ENCODE measurements at regions not wholly inside any gene's neighbourhood (a gene's known extent, or its start where the extent isn't known, plus 50 kb on each side); places are given as distances from the start of the nearest gene placed in this dataset.
A peak's percentile ranks its signal among the peaks of the same experiment; 100 is the strongest.
"Not testable (repeated sequence)": the region's sequence is repeated elsewhere in the genome, so short reads cannot be mapped to it uniquely, and the experiment has no call there.

DNA sequence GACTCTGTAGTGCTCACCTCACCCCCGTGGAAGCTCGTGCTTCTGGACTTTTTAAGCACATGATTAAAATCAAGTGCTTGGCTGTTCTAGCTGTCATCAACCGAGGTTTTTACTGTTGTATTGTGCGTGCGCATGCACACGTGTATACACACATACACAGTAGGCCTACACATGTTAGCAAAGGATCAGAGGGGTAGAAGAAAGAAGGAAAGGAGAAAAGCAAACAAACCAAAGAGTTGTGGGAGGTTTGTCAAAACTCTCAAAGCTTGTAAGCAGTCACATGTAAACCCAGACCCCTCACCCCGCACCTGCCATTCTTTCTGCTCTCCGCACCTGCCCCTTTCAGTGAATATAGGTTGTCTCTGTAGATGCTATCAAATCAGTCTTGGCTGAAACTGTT lies 311.8 kb downstream of the HS3ST1 start:
- no peak for DNase-seq

DNA sequence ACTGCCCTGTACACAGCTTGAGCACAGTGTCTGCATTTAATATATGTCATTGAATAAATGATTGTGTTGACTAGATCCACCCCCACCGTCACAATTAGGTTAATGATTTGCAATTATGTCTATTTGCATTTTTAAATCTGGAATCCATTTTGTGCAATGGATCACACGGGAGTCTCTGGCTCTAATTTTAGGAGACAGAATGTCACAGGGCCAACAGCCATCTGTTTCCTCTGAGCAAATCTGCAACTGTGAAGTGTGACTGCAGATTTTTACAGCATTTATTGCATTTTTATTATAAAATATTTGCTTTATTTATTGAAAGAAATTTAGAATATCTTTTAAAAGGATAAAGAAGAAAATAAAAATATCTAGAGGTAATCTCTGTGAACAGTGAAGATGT lies 316.8 kb downstream of the HS3ST1 start:
- DNase-seq, result no peak

DNA sequence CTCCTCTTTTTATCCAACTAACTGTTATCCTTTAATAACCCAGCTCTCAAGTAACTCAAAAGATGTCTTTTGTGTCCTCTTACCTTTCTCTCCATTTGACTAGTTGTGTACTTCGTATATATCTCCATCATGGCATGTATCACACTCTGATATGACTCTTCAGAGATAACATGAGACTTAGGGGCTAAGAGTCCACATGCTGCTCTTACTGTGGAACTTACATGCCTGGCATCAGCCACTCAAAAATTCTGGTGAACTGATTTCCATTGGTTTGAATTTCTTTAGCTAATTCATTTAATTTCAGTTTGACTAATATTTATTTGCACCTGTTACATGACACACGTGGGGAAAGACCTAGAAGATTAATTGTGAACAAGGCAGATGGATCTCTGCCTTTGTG lies 317.3 kb downstream of the HS3ST1 start:
- DNase-seq, result no peak

DNA sequence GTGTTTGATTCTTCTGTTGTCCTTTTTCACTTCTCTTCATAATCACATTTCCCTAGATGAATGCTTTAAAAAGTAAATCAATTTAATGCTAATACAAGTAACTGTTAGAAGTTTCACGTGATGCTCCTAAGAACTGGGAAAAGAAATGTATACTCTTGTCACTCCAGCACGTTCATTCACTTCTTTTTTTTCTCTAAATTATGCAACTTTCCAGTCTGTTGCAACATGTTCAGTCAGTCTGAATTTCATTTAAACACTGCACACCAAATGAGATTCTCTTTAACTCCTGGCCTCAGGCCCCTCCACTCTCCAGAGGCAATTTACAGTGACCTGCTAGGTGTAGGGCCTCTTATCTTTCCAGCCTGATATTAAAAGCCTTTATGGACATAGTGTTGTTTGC lies 321.9 kb downstream of the HS3ST1 start:
- DNase-seq, result peak; percentile 65

DNA sequence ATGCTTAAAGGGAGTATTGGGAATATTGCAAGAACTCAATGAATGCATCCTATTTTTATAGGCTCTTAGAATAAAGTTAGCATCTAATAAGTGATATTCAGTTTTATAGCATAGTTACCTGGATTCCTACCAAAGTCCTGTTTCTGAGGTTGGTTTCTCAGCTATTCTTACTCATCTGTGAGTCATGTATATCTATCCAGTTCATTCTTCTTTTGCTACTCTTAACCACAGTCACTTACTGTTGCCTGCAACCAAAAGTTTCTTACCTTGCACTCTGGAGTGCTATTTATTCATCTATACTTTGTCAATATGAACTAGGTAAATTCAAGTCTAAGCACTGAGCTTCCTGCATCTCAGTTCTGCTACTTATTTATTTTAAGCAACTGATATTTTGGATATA lies 322.5 kb downstream of the HS3ST1 start:
- no peak for DNase-seq

DNA sequence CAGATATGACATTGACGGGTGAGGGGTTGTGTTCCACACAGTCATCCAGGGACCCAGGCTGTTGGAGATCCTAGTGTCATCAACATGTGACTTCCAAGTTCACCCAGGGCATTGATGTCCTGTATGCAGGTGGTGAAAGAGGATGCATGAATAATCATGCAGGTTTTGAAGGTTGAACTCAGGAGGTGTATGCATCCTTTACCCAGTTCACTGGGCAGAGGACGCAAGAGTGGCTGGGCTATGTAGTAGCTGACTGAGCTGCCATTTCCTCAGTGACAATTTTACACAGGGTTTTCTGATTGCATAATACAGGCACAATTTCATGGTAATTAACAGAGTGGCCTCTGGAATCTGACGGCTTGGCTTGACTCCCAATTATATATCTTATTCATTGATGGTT lies 323.0 kb downstream of the HS3ST1 start:
- DNase-seq, result no peak

DNA sequence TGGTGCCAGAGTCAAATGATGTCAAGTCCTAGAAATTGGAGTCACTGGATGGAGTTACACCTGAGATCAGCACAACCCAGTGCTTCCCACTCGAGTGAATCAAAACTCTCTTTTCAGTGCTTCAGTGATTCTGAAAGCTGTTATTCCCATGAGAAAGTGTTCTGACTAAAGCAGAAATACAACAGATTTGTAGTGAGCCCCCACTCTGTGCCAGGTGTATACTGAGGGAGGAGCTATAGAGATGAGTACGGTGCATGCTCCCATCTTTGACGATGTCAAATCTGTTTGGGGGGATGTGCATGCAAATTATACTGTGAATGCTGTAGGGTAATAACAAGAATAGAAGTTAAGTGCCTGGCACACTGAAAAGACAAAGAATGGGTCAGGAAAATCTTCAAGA lies 330.2 kb downstream of the HS3ST1 start:
- DNase-seq, result no peak

DNA sequence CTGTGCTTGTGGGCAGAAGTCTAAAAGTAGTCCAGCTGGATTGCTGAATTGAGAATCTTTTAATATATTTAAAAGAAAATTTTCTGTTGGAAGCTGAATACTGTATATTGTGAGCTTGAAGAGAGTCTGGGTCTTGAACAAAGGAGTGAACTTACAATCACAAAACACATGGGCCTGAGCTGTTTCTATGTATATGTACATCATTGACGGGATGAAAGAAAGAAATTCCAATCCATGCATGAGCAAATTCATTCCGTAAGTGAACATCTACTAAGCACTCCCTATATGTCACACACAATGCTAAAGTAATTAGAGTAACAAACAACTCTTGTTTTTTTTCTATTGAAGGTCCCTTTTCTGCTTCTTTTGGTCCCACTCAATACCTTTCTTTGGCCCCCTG lies 331.0 kb downstream of the HS3ST1 start:
- no peak for DNase-seq

DNA sequence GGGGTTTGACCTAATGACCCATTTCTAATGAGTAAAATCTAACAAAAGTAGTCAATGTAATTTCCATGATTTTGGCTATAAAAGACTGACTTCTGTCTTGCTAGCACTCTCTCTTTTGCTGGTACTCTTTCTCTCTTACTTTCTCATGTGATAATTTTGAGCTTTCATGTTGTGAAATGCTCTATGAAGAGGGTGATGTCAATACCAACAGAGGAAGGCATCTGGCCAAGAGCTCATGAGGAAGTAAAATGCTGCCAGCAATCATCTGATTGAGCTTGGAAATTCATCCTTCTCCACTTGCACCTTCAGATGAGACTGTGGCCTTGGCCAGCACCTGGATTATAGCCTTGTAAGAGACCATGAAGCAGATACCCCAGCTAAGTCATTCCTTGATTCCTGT lies 347.7 kb downstream of the HS3ST1 start:
- peak; percentile 57 for DNase-seq

DNA sequence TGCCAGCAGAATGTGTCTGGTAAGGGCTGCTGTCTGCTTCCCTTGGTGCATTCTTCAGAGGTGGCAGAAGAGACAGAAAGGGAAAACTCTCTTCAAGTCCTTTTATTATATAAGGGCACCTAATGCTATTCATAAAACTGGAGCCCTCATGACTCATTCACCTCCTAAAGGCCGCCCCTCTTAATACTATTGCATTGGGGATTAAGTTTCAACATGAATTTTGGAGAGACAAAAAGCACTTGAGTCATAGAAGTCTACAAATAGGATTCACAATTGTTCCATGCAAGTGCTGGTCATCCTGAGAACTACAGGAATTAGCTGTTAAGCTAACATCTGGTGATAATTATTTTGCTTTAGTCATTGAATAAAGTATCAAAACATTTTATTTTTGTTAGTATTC lies 349.5 kb downstream of the HS3ST1 start:
- DNase-seq, result no peak

DNA sequence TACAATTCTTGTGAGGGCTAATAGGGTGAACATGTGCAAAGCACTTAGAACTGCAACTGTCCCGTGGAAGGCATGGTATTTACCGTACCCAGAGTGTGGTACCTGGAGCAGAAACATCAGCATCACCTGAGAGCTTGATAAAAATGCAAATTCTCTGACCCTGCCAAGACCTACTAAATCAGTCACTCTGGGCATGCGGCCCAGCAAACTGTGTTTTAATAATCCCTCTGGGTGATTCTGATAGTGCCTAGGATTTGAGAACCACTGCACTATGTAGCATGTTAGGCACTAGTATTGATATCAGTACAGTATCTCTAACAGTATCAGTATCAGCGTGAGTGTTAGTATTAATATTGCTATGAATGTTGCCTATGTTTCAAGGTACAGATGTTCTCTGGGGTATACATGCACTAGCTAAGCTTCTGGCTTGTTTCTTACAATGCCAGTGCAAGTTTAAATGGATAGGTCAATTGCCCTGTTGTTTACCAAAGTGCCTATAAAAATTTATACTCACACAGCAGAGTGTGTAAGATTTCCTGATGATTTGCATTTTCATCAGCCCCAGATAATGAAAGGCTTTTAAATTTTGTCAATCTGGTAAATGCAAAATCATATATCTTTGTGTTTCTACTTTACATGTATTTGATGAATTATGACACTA lies 354.0 kb downstream of the HS3ST1 start:
- DNase-seq, result no peak

DNA sequence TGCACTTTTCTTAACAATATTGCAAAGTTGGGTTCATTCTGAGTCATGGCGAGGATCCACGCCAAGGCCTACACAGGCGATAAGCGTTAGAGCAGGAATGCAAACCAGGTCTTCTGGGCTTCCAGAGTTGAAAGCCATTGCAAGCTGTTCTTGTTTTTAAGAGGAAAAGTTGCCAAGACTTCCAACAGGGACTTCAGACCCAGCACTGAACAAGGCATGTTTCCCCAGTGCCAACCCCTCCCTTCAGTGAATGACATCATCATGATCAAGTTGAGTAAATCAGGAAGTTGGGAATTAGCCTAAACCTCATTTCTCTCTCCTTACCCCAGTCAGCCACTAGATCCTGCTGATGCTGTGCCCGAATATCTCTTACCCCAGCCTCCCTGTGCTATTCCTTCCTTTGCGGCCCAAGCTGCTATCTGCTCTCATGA lies 355.1 kb downstream of the HS3ST1 start:
- DNase-seq, result peak; percentile 54

DNA sequence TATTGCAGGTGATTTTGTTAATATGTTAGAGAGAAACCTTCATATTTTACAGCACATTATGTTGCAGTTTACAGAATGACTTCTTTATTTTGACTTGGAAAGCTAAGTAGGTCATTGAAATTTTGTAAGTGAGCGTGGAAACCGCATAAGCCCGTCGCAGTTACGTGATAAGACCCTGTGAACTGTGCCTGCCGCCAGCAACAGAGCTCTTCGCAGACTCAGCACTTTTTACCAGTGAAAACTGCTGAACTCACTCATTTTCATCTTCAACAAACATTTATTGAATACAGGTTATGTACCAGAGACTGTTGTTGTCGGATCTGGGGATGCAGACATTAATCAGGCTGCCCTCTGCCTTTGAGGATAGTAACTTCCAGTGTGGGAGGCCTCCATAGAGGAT lies 355.7 kb downstream of the HS3ST1 start:
- no peak for DNase-seq

DNA sequence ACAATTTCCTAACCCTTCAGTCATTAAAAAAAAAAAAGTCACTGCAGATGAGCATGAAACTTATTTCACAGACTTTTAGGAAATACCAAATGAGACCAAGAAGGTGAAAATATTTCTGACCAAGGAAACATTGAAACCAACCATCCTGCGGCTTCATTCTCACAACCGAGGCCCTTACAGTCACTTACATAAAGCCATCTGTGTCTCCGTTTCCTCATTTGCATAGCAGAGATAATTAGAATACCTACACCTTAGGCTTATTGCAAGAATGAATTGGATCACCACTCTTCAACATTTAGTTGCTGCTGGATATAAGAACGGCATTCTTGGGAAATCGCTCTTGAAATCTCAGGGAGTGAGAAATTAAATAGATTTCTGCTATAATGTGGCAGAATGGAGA lies 356.2 kb downstream of the HS3ST1 start:
- no peak for DNase-seq

DNA sequence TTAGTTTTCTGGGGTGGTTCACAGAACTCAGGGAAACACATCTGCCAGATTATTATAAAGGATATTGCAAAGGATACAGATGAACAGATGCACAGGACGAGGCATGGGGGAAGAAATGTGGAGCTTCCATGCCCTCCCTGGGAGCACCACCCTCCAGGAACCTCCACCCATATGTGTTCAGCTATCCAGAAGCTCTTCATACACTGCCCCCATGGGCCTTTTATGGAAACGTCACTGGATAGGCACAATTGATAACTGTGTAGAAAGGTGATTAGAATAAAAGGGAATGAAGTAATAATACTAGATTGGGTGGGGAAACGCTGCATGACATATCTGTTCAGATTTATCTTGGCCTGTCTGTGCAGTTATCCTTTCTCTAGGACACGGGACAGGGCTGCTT lies 357.9 kb downstream of the HS3ST1 start:
- no peak for DNase-seq

DNA sequence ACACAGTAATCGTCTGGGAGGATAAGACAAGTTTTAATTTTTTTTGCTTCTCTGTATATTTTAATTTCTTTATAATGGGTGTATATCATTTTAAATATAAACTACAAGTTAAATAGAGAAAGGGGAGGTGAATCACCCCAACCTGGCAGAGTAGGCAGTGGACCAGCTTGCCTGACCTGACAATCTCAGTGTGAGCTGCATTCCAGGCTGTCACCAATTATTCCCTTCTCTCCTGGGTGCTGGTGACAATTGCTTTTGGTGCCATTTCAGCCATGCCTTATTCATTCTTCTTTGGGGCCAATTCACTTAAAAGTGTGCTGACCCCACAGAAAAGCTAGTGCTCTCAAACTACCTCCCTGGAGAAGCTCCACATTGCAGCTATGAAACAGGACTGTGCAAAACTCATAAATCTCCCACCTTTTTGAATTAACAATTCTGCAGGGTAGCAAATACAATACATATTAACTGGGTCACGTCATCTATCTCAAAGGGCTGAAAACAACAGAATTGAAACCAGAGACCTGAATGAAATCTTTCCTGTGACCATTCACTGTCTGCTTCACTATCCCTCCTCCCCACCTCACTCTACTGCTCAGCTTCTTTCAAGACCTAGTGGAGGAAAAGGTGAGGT lies 359.0 kb downstream of the HS3ST1 start:
- no peak for DNase-seq

DNA sequence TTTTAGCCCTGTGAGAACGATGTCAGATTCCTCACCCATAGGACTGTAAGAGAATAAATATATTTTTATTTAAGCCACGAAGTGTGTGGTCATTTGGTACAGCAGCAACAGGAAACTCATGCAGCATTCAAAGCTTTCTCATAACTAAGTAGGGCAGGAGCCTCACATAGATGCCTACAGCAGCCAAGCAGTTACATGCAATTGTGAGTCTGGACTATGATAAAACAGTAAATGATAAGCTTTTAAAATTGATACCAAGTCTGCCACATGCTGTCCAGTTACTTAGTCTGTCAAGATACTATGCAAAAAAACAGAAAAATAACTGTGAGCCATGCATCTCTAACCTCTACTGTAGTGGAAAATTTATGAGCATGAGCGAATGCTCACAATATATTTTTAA lies 359.6 kb downstream of the HS3ST1 start:
- no peak for DNase-seq

DNA sequence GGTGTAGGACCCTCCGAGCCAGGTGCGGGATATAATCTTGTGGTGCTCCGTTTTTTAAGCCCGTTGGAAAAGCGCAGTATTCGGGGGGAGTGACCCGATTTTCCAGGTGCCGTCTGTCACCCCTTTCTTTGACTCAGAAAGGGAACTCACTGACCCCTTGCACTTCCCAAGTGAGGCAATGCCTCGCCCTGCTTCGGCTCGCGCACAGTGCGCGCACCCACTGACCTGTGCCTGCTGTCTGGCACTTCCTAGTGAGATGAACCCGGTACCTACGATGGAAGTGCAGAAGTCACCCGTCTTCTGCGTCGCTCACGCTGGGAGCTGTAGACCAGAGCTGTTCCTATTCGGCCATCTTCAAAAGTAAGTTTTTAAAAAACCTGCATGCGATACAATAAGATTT lies 362.1 kb downstream of the HS3ST1 start:
- DNase-seq, result not testable (repeated sequence)

DNA sequence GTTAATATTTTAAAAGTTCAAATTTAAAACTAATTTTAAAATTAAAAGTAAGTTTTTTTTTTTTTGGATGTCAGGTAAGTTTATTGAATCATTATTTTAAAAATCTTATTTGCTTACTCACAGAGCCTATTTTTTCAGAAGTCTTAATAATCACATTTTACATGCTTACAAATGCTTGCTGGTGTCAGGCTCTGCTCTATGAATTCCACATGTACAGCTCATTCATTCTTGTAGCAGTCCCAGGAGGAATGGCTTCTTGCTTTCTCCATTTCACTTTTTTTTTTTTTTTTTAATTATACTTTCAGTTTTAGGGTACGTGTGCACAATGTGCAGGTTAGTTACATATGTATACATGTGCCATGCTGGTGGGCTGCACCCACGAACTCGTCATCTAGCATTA lies 368.1 kb downstream of the HS3ST1 start:
- not testable (repeated sequence) for DNase-seq

DNA sequence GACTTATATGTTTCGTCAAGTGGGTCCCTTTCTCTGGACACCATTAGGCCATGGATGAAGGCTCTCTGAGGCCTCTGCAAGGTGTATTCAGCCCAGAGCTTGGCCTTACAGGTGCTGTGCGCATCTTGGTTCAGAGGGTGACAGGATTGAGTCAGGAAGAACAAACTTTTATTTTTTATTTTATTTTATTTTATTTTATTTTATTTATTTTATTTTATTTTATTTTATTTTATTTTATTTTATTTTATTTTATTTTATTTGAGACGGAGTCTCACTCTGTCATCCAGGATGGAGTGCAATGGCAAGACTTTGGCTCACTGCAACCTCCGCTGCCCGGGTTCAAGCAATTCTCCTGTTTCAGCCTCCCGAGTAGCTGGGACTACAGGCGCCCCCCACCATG lies 370.4 kb upstream of the CLNK start:
- DNase-seq, result not testable (repeated sequence)

DNA sequence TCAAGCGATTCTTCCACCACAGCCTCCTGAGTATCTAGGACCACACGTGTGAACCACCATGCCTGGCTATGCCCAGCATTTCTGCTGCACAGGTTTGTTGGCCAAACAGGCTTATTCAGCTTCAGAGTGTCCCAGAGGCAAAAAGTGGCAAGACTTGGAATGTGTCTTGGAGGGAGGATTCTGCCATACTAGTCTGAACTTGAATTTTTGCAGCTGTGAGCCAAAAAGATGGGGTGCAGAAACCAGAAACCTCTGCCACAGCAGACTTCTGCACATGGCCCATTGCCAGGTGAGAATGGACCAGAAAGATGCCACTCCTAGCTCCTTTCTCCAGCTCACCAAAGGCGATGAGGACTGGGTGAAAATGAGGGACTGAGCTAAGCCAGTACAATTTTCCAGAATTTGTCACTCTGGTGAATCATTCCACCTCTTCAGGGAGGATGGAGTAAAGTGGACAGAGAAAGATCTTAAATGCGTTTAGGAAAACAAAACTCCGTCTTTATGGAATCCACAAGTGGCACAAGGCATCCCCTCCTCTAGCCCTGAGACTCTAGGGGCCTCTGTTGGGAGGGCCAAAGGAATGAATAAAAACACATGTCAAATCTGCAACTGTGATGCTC lies 369.1 kb upstream of the CLNK start:
- DNase-seq, result no peak

DNA sequence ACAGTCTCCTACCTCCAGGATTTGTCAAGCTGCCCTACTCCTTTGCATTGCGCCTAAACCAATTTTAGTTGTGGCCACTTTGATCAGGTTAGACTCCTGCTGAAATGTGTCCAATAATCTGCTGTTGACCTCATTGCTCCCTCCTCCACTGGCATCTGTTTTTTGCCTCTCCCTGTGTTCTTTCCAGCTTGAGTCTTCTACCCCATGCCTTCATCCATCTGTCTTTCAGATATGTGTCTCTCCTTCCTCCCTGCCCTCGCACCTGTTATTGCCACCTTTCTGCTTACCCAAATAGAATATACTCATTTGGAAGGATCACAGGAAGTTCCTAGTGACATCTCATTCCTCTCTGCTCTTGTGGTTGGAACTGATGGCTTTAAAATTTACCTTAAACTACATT lies 366.6 kb upstream of the CLNK start:
- no peak for DNase-seq

DNA sequence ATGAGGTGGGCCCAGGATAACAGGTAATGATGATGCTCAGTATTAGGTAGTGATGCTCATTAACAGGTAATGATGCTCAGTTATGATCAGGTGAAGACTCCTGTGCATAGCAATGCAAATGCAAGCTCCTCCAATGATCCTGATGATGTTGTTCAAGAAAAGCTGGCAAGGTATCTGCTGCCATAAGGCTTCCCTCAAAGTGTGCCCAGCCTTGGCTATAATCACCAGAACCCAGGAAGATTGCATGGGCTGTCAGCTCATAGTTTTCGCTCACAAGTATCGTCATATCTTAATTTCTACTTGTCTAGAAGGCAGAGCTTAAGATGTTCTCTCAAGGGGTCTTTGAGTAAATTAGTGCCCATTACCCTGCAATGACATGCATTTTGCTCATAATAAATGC lies 366.2 kb upstream of the CLNK start:
- no peak for DNase-seq

DNA sequence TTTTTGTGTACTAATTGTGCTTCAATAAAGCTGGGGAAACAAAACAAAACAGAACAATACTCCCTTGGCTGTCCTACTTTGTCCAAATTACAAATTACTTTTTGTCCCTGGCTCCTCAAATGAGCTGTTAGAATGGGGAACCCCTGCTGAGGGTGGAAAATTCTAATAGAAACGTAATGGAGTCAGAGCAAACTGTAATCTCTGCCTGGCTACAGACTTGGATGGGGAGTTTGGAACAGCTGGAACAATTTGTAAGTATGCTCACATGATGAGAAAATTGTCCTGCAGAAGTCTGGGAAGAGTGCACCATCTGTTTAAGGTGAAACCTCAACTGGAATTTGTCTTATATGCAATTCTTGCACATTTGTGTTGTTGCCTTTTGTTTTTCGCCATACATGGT lies 364.4 kb upstream of the CLNK start:
- no peak for DNase-seq

DNA sequence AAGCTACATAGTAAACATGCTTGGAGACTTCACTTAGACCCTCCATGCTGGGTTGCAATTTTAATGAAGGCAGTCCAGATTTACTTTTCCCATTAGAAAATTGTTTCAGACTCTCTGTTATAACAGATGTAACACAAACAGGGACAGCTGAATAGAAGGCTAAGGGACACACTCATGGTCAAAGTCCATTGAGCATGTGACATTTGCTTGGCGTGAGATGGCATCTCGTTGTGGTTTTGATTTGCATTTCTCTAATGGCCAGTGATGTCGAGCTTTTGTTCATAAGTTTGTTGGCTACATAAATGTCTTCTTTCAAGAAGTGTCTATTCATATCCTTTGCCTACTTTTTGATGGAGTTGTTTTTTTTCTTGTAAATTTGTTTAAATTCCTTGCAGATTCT lies 358.2 kb upstream of the CLNK start:
- DNase-seq, result no peak

Data from MV-4-11 (cell line).